ENCODE measurements at regions not wholly inside any gene's neighbourhood (a gene's known extent, or its start where the extent isn't known, plus 50 kb on each side); places are given as distances from the start of the nearest gene placed in this dataset.

DNA sequence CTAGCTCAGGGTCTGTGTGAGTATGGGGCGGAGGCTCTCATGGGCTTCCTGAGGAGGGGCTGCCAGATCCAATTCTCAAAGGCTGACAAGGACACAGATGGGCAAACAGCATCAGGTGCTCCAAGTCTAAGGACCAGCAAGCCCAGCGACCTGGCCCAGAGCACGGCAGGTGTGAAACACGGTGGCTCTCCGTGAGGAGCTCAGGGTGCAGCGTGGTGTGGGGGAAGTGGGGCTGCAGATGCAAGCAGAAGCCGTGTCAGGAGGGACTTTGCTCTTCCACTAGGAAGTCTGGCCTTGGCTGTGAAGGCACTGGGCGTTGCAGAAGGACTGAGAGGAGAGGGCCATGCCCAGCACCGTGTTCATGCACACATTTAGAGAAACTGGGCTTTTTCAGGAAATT, 420.0 kb downstream of the GADD45G start:
- DNase-seq (ENCODE audit: low read depth): no peak

DNA sequence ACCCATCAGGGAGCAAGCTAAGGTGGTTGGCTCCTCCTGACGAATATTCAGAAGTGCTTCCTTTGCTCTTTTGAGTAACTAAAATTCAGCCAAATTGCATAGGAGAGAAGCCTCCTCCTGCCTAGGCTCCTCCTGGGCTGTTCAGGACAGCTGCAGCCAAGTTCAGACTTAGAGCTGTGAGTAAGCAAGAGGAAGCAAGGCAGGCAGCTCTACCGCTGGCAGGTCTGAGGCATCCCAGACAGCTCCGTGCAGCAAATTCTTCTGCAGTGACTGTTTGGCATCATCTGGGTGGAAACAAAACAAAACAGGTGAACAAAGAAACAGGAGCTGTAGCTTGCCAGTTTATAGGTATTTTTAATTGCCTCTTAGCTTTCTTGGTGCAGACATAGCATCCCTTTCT, 421.0 kb downstream of the GADD45G start:
- DNase-seq (ENCODE audit: low read depth): no peak

DNA sequence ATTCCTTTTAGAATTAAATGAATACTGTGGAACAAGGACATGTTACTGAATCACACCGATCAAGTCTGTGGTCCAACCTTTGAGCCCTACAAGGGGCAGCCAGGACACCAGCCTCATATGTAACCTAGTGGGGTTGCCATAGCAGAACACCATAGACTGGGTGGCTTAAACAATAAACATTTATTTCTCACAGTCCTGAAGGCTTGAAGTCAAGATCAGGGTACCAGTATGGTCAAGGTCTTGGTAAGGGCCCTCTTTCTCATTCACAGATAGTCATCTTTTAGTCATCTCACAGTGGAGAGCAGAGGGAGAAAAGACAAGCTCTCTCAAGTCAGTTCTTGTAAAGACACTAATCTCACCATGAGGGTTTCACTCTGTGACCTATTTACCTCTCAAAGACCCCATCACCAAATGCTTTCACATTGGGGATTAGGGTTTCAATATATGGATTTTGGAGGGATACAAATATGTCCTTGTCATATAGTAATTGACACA, 422.5 kb downstream of the GADD45G start:
- DNase-seq (ENCODE audit: low read depth): no peak

DNA sequence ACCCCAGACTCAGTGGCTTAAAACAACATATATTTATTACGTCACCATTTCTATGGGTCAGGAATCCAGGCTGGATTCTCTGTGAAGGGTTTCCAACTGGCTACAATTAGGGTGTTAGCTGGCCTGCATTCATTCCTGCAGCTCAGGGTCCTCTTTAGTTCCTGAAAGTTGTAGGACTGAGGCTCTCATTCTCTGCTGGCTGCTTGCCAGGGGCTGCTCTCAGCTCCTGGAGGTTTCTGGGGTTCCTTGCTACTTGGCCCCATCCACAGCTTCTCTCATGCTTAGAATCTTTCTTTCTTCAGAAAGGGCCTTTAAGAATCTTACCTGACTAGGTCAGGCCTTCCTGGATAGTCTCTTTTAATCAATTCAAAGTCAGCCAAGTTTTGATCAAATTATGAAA, 424.6 kb downstream of the GADD45G start:
- no peak for DNase-seq (ENCODE audit: low read depth)

DNA sequence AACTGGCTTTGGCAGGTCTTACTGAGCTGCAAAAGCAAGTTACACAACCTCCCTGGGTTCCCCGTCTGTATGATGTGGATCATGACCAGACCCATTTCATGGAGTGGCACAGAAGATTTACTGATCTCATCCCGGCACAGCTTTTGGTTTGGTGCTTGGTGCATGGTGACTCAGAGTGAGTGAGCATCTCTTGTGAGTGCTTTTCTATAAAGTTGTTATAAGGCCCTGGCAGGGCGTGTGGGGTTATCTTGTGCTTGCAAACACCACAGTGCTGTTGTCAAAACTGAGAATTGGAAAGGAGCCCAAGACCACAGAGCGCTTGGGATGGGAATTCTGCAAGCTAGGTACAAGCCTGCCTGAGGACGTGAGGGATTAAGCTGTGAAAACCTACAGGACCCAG, 425.2 kb downstream of the GADD45G start:
- DNase-seq (ENCODE audit: low read depth): no peak

DNA sequence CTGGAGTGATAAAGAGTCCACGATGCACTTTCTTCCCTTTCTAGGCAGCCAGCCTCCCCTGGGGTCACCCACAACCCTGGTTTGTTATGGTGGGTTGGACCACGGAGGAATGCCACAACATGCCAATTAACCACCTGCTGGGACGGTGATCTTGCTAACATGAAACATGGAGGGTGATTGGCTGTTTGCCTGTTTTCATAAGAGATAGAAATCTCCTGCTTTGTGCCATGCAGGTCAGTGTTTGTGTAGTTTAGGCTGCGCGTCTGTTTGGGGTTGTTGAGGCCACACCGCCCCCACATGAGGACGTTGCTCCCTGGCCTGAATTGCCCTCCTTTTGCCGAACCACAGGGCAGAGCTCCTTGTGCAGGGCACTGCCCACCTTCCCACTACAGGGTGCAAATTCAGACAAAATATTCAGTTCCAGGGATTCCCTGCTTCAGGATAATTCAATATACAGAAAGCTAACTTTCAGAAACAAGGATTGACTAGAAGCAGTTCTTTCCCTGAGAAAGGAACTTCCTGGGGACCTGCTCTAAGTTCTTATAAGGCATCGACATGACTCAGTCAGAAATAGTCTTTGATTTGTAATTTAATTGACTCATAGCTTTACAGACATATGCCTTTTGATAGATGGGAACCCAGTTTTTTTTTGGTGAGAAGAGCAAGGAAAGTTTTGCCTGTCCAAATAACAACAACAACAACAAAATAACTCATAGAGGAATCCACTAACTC, 427.6 kb downstream of the GADD45G start:
- DNase-seq (ENCODE audit: low read depth): no peak

DNA sequence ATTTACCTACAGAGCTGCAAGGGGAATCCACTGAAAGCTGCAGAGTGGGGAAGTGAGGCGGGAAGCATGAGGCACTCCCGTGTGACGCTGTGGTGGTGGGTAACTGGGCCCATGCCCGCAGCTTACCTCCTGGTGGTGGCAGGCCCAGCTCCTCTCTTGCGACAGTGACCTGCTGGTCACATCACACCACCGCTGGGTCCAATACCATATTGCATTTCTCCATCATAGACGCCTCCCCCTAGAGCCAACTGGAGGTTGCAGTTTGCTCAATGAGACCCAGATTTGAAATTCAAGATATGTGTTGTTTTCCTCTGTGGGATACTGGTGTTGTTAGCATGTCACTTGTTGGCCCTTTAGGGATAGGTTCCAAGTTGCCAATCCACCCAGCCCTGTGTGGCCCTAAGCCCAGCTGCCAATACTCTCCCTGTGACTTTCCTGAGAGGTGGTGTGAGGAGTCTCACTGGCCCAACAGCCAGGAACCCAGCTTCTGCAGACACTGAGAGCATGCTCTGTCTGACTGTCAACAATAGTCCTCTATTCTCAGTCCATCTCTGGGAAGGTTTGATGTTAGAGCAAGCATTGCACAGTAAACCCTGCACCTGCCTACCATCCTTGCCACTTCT, 428.3 kb downstream of the GADD45G start:
- DNase-seq (ENCODE audit: low read depth): no peak

DNA sequence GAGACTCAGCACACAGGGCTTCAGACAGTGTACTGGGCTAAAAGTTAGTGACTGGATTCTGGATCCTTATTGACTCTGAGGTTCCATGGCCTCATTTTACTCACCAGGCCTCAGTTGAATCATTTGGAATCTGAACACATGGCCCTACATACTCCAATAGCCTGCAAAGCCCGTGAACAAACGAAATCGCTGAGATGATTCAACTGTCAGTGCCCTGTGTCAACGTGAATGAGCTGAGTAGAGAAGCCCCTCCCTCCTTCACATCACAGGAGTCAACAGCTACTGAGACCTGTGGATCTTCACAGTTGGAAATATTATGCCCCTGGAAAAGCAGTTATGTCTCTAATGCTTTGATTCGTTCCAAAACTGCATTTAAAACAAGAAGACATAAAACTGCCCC, 429.3 kb downstream of the GADD45G start:
- no peak for DNase-seq (ENCODE audit: low read depth)

DNA sequence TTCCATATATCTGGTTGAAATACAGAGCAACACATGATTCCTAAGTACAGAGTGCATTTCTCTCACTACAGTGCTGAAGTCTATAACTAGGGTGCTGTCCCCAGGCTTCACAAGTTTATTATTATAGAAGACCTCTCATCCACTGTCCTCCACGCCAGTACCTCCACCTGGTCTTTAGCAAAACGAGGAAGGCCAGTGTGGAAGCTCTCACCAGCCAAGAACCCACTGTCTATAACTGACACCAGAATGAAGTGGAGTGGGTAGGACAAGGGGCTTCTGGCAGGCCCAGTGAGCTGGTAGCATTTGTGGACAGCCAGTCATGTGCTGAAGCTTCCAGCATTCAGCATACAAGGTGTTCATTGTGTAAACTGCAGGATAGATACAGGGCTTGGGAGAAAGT, 430.7 kb downstream of the GADD45G start:
- DNase-seq (ENCODE audit: low read depth): no peak

DNA sequence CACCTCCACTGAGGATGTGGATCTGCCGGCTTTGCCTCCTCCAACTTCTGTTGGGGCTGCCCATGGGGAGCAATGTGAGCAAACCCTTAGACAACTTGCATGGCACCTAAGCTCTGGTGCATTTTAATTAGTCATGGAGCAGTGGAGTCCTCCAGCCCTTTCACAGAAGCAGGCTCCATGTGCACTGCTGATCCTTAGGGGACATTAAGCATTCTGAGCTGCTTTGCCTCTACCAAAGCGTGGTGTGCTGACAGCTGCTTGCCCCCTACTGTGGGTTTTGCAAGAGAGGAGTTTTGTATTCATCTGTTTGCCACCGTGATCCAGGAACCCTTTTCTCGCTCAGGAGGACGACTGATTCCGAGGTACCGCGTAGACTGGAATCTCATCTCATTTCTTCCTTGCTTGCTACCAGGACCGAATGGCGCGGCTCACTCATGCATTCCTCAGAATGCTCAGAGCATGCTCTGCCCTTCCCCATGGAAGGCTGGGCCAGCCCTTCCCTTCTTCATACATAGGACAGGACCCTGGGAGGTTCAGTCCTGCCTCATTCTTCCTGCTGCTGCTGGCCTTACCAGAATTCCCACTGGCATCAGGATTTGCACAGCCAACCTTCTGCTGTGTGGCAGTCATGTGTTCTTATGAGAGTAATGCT, 432.5 kb downstream of the GADD45G start:
- DNase-seq (ENCODE audit: low read depth): no peak

DNA sequence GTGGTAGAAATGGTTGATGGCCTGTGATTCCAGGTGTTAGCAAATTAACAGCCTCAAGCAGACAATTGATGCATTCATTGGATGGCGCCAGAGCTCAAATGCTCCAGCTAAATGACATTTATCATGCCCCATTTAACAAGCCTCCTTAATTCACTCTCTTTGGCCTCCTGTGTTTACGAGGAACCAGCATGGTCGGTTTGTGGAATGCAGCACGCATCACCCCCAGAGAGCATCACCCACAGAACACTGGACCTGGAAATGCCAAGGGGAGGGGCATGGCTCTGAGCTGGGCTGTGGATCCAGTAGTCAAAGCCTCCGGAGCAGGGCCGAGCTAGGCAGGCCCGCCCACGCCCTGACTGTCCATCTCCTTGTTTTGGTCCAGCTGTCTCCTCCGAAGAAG, 434.0 kb downstream of the GADD45G start:
- DNase-seq (ENCODE audit: low read depth): no peak

DNA sequence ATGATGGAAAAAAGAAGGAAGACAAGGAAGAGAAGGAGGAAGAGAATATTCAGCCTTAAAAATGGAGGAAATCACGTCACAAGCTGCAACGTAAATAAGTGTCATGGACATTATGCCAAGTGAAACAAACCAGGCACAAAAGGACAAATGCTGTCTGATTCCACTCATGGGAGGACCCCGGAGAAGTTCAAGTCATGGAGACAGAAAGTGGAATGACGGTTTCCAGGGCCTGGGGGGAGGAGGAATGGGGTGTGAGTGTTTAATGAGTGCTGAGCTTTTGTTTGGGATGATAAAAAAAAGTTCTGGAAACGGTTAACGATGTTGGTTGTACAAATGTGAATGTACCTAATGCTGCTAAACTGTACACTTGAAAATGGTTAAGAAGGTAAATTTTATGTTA, 439.5 kb downstream of the GADD45G start:
- no peak for DNase-seq (ENCODE audit: low read depth)

DNA sequence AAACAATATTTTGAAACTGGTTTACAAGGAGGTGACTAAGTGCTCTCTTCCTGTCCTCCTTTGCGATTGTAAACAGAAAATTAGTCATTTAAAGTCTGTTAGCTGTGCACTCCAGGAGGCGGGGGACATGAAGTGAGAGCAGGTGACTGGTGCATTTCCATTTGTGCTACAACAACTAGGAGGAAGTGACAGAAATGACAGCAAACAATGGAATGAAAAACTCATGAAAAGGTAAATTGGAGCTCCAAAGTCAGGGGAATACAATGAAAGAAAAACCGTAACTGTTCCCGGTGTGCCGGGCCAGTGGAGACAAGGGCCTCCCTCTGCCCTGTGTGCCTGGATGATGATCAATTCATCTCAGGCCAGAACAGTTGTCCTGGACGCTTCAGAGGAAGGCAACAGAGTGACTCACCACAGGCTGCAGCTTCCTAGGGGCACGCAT, 439.9 kb downstream of the GADD45G start:
- peak; percentile 11 for DNase-seq (ENCODE audit: low read depth)

DNA sequence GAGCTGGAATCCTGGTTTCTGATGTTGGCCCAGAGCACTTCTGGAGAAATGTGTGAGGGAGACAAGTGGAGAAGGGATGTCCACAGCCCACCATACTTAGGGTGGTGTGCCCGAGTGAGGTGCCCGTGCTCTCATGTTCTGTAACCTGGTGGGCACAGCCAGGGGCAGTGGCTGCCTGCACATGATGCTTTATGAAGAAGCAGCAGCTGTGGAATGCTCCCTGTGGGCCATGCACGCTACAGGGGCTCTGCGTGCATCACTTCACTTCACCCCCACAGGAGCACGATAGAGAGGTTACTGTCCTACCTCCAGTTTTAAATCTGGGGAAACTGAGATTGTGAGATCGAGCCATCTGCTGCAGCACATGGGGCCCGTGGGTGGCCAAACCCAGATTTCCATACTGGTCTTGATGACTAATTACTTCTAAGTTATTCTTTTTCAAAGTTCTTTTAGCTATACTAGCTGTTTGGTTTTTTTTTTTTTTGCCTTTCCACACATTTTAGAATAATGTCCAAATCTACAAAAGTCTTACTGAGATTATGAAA, 441.6 kb downstream of the GADD45G start:
- no peak for DNase-seq (ENCODE audit: low read depth)

DNA sequence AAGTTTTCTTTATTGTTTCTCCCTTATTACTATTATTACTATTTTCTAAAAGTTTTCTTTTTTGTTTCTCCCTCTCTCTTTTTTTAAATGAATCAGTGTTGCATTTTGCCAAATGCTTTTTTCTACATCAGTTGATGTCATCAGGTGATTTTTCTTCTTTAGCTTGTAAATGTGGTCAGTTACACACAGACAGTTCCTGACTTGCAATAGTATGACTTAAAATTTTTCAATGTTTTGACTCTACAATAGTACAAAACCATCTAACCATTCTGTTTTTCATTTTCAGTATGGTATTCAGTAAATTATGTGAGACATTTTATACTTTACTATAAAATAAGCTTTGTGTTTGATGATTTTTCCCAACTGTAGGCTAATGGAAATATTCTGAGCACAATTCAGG, 443.0 kb downstream of the GADD45G start:
- no peak for DNase-seq (ENCODE audit: low read depth)

DNA sequence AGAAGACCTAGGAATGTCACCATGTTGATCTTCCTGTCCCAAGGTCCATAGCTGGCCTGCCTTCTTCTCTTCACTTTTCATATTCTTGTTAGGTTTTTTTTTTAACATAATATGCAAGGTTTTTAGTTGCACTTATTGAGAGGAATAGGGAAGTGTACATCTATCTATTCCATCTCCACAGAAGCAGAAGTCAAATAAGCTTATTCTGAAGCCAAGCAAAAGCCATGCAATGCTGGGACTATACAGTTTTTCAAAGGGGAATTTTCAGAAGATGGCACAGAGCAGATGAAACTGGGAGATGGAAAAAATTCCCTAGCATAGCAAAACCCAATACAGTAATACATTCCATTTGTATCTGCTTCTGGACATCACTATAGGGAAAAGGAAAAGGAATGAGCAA, 447.6 kb downstream of the GADD45G start:
- DNase-seq (ENCODE audit: low read depth): no peak

DNA sequence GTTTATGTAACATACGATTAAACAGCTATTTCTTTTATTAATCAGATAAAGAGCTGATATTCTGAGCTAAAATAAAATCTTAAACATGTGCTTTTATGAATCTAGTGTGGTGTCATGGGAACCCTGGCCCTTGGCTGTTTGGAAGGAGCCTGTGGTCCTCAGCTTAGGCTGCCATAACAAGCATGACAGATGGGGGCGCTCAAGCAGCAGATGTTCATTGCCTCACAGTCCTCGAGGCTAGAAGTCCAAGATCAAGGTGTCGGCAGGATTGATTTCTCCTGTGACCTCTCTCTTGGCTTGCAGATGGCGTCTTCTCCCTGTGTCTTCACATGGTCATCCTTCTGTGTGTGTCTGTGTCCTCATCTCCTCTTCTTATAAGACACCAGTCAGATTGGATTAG, 448.2 kb downstream of the GADD45G start:
- DNase-seq (ENCODE audit: low read depth): no peak

DNA sequence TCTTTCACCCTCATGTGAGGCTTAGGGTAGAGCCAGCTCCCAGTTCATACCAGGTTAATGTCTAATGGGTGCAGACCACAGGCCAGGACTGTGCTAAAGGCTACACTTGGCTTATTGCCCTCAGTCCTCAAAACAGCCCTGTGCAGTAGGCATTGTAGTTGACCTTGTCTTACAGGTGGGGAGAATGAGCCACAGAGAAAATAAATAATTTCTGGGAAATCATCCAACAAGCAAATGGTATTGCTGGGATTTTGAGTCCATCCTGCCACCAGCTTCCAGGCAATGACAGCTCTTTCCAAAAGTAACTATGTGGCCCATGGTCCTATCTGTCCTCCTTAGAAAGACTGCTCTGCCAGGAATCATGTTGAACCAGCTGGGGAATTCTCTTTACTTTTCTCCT, 450.0 kb downstream of the GADD45G start:
- DNase-seq (ENCODE audit: low read depth): no peak

DNA sequence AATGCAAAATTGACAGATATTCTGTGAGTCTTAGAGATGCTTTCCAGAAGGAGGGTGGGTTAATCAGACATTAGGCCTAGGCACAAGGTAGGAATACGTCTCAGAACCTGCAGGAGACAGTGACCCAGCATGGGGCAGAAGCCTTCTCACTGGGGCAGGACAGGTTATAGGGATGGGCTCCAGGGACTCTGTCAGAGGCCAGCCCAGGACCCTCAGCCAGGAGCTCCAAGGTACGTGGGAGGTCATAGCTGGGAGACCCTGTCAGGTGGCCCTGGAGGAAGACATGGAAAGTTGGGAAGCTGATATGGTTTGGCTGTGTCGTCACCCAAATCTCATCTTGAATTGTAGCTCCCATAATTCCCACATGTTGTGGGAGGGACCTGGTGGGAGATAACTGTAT, 450.4 kb downstream of the GADD45G start:
- no peak for DNase-seq (ENCODE audit: low read depth)

DNA sequence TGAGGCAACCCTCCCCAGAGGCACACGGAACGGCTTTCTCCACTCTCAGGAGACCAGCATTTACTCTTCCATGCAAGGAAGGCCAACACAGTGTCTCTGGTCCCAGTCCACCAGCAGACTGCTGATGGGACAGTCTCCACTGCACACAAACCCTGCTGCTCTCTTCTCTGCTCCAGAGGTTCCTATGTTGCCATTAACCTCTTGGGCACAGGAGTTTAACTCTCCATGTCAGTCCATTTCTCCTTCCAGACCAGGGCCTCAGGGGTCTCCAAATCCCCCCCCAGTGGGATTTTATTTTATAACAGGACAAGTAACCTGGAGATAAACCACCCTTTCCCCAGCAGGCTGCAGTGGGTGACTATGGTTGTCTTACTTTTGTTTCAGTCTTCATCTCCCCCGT, 452.5 kb downstream of the GADD45G start:
- DNase-seq (ENCODE audit: low read depth): no peak

DNA sequence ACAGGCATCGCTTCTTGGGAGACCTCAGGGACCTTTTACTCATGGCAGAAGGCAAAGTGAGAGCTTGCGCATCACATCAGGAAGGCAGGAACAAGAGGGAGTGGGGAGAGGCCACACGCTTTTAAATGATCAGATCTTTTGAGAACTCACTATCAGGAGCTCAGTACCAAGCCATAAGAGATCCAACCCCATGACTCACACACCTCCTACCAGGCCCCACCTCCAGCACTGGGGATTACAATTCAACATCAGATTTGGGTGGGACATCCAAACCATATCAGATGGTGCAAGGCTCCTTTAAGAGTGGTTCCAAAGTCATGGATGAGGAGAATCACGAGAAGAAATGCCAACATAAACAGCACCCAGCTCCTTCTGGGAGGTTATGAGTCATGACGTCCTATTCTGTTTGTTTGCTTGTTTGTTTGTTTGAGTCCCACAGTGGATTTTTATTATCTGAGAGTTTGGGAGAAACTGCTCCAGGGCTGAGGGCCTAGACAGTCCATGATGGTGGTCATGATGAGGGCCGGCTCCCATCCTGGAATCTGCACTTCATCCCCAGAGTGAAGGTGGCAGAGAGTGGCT, 453.5 kb downstream of the GADD45G start:
- DNase-seq (ENCODE audit: low read depth): no peak

DNA sequence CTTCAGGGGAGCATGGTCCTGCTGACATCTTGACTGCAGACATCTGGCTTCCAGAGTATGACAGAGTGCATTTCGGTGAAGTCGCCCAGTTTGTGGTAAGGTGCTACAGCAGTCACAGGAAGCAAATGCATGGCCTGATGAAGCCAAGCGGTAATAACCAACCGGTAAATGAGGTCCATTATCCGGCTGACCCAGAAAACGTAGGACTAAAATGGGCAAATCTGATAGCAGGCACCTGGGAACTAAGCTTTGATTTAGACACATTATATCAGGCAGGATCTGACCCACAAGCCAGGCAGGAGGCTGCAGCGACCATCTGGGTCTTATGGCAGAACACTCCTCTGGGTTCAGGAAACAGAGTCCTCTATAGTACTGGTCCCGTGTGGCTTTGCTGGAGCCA, 454.6 kb downstream of the GADD45G start:
- DNase-seq (ENCODE audit: low read depth): no peak

DNA sequence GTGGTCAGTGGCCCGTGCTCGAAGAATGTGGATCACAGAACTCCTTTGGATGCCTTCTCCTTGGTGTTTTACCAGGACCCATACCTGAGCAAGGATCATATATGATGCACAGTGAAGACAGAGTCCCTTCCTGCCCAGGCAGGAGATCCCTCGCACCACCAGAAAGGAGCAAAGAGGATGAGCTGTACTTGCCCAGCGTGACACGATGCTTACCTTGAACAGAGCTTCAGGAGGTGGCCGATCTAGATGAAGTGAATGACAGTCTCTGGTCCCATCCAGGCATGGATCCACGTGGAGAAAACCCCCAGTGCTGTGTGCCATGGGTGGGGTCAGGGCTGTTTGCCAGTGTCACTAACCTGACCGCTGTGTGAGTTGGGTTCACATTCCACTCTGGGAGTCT, 455.4 kb downstream of the GADD45G start:
- DNase-seq (ENCODE audit: low read depth): no peak

Data from EH (cell line).